ENCODE measurements at regions not wholly inside any gene's neighbourhood (a gene's known extent, or its start where the extent isn't known, plus 50 kb on each side); places are given as distances from the start of the nearest gene placed in this dataset.

DNA sequence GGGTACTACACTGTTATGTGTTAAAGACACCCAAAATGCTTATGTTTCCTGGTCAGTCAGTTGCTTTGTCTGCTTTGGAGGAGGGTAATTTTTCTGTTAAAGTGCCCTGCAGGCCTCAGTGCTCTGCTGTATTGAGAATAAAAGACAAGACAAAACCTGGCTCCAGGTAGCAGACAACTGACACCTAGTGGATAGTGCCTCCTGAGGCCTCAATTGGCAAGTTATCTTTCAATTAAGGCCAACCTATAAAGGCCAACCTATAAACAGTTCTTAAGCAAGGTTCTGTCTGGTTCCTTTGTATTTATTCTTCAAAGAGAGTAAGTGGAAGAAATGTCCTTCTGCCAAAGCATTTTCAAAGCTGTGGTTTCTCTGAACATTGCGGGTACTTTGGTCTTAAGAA, 773.8 kb downstream of the MECOM start:
- no peak for DNase-seq
- Histone ChIP-seq H3K4me3 (no peak overlapping the region), H3K36me3 (no peaks in the 10 kb centered on the region), H3K27me3 (no peaks in the 10 kb centered on the region), H3K4me1 (no peaks in the 10 kb centered on the region), H3K9me3 (no peaks in the 10 kb centered on the region), H3K27ac (no peak overlapping the region)
- intact Hi-C loops (cut with DNase I) = no loop called here
- ATAC-seq = no peak
- TF ChIP-seq, protein P1, sequence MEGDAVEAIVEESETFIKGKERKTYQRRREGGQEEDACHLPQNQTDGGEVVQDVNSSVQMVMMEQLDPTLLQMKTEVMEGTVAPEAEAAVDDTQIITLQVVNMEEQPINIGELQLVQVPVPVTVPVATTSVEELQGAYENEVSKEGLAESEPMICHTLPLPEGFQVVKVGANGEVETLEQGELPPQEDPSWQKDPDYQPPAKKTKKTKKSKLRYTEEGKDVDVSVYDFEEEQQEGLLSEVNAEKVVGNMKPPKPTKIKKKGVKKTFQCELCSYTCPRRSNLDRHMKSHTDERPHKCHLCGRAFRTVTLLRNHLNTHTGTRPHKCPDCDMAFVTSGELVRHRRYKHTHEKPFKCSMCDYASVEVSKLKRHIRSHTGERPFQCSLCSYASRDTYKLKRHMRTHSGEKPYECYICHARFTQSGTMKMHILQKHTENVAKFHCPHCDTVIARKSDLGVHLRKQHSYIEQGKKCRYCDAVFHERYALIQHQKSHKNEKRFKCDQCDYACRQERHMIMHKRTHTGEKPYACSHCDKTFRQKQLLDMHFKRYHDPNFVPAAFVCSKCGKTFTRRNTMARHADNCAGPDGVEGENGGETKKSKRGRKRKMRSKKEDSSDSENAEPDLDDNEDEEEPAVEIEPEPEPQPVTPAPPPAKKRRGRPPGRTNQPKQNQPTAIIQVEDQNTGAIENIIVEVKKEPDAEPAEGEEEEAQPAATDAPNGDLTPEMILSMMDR (IDR thresholded peaks at IDR 0.05) = no peak

DNA sequence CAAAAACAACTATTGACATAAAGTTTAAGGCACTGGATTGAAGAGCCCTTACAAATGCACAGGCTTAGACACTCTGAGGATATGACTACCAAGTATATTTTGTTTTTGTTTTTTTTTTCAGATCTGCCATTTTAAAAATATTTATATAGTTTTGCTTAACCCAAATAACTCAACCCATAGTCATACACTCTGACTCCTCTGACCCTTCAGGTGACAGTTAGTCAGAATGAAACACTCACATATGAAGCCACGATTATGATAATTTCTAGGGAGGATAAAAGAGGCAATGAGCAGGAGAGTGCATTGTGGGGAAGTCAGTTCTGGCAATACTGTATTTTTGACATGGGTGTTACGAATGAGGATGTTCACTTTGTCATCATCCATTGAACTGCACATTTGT, 774.7 kb downstream of the MECOM start:
- ATAC-seq = no peak
- no peaks in the 10 kb centered on the region for H3K4me1 ChIP-seq
- no peak for DNase-seq
- no peaks in the 10 kb centered on the region for H3K36me3 ChIP-seq
- no peaks in the 10 kb centered on the region for H3K27me3 ChIP-seq
- H3K4me3 ChIP-seq = no peak overlapping the region
- H3K9me3 ChIP-seq = no peaks in the 10 kb centered on the region
- no peak overlapping the region for H3K27ac ChIP-seq
- intact Hi-C loops (cut with DNase I) = no loop called here
- TF ChIP-seq, protein P1 (IDR thresholded peaks at IDR 0.05) = no peak

DNA sequence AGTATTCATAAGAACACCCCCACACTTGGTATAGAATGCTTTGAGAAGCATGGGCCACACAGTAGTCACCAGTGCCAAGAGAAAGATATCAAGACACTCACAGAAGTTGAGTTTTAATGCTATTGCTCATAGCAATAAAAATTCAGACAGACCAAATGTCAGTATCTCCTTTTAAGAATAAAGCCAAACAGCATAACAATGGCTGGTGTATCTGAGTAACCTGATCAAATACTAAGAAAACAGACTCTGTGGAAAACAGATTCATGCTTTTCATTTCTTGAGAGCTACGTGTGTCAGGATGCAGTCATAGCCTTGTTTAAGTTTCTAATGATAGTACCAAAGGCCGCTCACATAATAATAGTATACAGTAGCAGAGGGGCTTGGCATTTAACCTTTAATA, 778.5 kb downstream of the MECOM start:
- H3K36me3 ChIP-seq = no peaks in the 10 kb centered on the region
- DNase-seq = no peak
- ATAC-seq = no peak
- no peaks in the 10 kb centered on the region for H3K4me1 ChIP-seq
- TF ChIP-seq, protein P1 (IDR thresholded peaks at IDR 0.05) = no peak
- no peak overlapping the region for H3K27ac ChIP-seq
- H3K27me3 ChIP-seq = no peaks in the 10 kb centered on the region
- intact Hi-C loops (cut with DNase I) = no loop called here
- H3K4me3 ChIP-seq = no peak overlapping the region
- H3K9me3 ChIP-seq = no peaks in the 10 kb centered on the region

DNA sequence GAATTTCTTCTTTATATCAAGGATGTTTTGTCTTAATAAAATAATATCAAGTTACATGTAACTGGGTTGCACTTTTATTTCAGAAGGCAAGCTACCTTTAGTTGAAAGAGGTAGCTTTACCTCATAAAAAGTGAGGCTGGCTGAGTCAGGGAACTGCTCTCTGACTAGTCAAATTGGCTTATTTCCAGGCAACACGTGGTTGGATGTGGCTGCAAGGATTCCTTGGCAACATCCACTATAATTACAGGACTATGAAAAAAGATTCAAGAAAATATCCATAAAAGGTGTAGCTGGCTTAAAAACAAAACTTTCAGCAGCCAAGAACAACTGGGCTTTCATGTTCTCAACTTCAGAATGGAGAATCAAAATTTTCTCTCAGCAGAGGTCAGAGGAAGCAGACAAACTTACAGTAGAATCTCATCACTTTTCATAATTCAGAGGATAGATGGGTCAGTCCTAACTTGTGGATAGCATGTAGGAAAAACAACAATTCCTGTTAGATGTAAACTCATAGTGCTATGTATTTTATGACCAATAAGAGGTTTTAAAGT, 779.1 kb downstream of the MECOM start:
- Histone ChIP-seq H3K36me3 (no peaks in the 10 kb centered on the region), H3K4me3 (no peak overlapping the region), H3K27ac (no peak overlapping the region), H3K4me1 (no peaks in the 10 kb centered on the region), H3K9me3 (no peaks in the 10 kb centered on the region), H3K27me3 (no peaks in the 10 kb centered on the region)
- ATAC-seq (no peak), DNase-seq (no peak)
- intact Hi-C loops (cut with DNase I) = no loop called here
- TF ChIP-seq, protein P1 (IDR thresholded peaks at IDR 0.05) = no peak

DNA sequence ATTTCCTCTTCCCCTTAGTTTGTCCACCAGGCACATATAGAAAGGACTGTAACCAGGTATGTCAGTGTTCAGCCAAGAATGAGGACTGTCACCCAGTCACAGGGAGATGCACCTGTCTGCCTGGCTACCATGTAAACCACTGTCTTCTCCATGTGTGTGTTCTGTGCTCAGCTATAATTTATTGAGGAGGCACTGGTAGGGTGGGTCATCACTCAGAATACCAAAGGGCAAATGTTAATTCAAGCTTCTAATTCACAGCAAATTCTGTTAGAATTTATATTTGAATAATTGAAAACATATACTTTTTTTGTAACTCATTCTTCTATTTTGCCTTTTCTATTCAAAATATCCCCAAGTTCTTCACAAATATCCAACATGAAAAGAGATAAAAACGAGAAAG, 780.4 kb downstream of the MECOM start:
- no peaks in the 10 kb centered on the region for H3K4me1 ChIP-seq
- no peak overlapping the region for H3K4me3 ChIP-seq
- ATAC-seq (no peak), DNase-seq (no peak)
- TF ChIP-seq, protein P1 (IDR thresholded peaks at IDR 0.05) = no peak
- no peak overlapping the region for H3K27ac ChIP-seq
- H3K36me3 ChIP-seq = no peaks in the 10 kb centered on the region
- no peaks in the 10 kb centered on the region for H3K27me3 ChIP-seq
- intact Hi-C loops (cut with DNase I) = no loop called here
- no peaks in the 10 kb centered on the region for H3K9me3 ChIP-seq

DNA sequence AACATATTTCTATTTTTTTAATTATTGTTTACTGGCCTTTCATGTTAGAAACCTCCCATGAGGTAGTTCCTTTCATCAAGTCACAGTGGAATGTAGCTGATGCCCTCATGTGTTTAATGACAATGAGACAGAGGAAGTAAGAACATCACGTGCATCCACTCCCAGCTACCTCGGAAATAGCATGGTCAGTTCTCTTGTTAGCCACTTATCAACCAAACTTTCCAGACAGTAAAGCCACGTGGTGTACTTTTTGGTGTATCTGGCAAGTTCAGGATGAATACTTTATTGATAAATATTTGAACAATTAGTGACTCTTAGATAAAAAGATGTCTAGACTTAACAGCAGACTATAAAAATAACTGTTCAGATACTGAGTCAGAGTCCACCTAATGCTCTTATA, 781.7 kb downstream of the MECOM start:
- H3K9me3 ChIP-seq = no peaks in the 10 kb centered on the region
- no peaks in the 10 kb centered on the region for H3K4me1 ChIP-seq
- H3K36me3 ChIP-seq = no peaks in the 10 kb centered on the region
- intact Hi-C loops (cut with DNase I) = no loop called here
- H3K4me3 ChIP-seq = no peak overlapping the region
- DNase-seq (no peak), ATAC-seq (no peak)
- no peaks in the 10 kb centered on the region for H3K27me3 ChIP-seq
- no peak overlapping the region for H3K27ac ChIP-seq
- TF ChIP-seq, protein P1 (IDR thresholded peaks at IDR 0.05) = no peak
